HepG2 (cell line): ENCODE measurements at regions not wholly inside any gene's neighbourhood (a gene's known extent, or its start where the extent isn't known, plus 50 kb on each side); places are given as distances from the start of the nearest gene placed in this dataset.

Experiments
- ATAC-seq: fragments of 200-7000 bp; cut with Tn5 transposase; 3 replicates; pipeline ENCODE4 v1.9.1; 2020; ENCODE audit warnings: mild to moderate bottlenecking, moderate library complexity
- BruUV-seq: library from RNA; stranded (reverse); fragments of 400-500 nt; replicated peaks from 2 replicates; lab custom pipeline; 2021; lab: Mats Ljungman, UMichigan
- CTCF ChIA-PET: fragments of 300-600 bp; formaldehyde crosslinking; extraction: SDS; loops from one replicate; lab custom pipeline; 2021; ENCODE audit warnings: low total read pairs, inconsistent platforms, low intra/inter-chr PET ratio; lab: Yijun Ruan, JAX
- POLR2A ChIA-PET: fragments of 350-600 bp; sonication (Branson Sonifier 250); formaldehyde crosslinking; loops from one replicate; lab custom pipeline; 2020; ENCODE audit warnings: antibody characterized with exemption, inconsistent platforms; lab: Yijun Ruan, JAX
- DNase-seq: peaks from one replicate; pipeline ENCODE4 v3.0.0-alpha.2; 2015; ENCODE audit warnings: low spot score
- FAIRE-seq: peaks from 3 replicates; lab custom pipeline; 2011; peaks lifted over from hg19 to GRCh38; lab: Jason Lieb, UNC
- H2AFZ ChIP-seq: one replicate; pipeline ENCODE4 v1.6.1; 2011; ENCODE audit warnings: low read length, inconsistent platforms
- H3K27ac ChIP-seq: fragments of 300-600 bp; 3 replicates; pipeline ENCODE4 v1.8.0; 2011; ENCODE audit warnings: mixed run types, mild to moderate bottlenecking, mixed read lengths, low read length, inconsistent platforms; ENCODE audit not compliant: insufficient read depth; ENCODE audit errors: extremely low read length
- H3K27me3 ChIP-seq, 2 experiments: fragments of 200-600 bp in 1 of 2; 2 replicates in 1 of 2; 3 replicates in 1 of 2; pipeline versions ENCODE4 v1.6.0 to v1.8.0; 2011; ENCODE audit warnings: low read length in 2 of 2, mild to moderate bottlenecking in 2 of 2, moderate library complexity in 2 of 2, inconsistent platforms in 1 of 2; ENCODE audit not compliant: insufficient read depth in 2 of 2, control insufficient read depth in 1 of 2
- H3K36me3 ChIP-seq, 2 experiments: fragments of 200-600 bp in 1 of 2; replicated peaks in 1 of 2; 2 replicates in 1 of 2; 3 replicates in 1 of 2; pipeline versions ENCODE4 v1.5.1 to v1.8.0; 2011; ENCODE audit warnings: low read length in 2 of 2, inconsistent platforms in 1 of 2; ENCODE audit not compliant: insufficient read depth in 2 of 2, control insufficient read depth in 1 of 2
- H3K4me1 ChIP-seq: 2 replicates; pipeline ENCODE4 v1.5.1; 2012; ENCODE audit warnings: low read length, inconsistent platforms; ENCODE audit not compliant: insufficient read depth
- H3K4me2 ChIP-seq: 2 replicates; pipeline ENCODE4 v1.6.0; 2011; ENCODE audit warnings: low read depth, low read length, inconsistent platforms
- H3K4me3 ChIP-seq, 3 experiments: fragments of 200-600 bp in 1 of 3; sonication (generic), shearing (Covaris generic) in 1 of 3; replicated peaks in 1 of 3; 2 replicates each; pipeline ENCODE4 v1.5.1; 2011 to 2016; ENCODE audit warnings: low read length in 3 of 3, inconsistent platforms in 2 of 3, low read depth in 2 of 3, mild to moderate bottlenecking in 2 of 3, control low read depth in 1 of 3, mixed read lengths in 1 of 3; ENCODE audit not compliant: insufficient read depth in 1 of 3
- H3K79me2 ChIP-seq: one replicate; pipeline ENCODE4 v1.6.1; 2011; ENCODE audit warnings: low read length, inconsistent platforms; ENCODE audit not compliant: insufficient read depth
- H3K9ac ChIP-seq: 2 replicates; pipeline ENCODE4 v1.6.0; 2011; ENCODE audit warnings: mild to moderate bottlenecking, low read depth, low read length, inconsistent platforms; ENCODE audit not compliant: insufficient read depth
- H3K9me3 ChIP-seq: 2 replicates; pipeline ENCODE4 v1.5.1; 2012; ENCODE audit warnings: mild to moderate bottlenecking, low read length
- H4K20me1 ChIP-seq: 2 replicates; pipeline ENCODE4 v1.6.0; 2011; ENCODE audit warnings: inconsistent platforms, mild to moderate bottlenecking, low read length, moderate library complexity; ENCODE audit not compliant: insufficient read depth
- DRAP1 ChIP-seq: IDR thresholded peaks from 2 replicates; pipeline ENCODE4 v1.6.1; 2016; ENCODE audit warnings: missing genetic modification reagents, missing compliant biosample characterization
- E2F1 ChIP-seq: sonication (generic); formaldehyde crosslinking; IDR thresholded peaks from 2 replicates; pipeline ENCODE4 v1.5.0; 2020; ENCODE audit warnings: missing genetic modification reagents
- GTF2F1 ChIP-seq: fragments of 150-350 bp; IDR thresholded peaks from 2 replicates; pipeline ENCODE4 v1.6.1; 2014; ENCODE audit warnings: low read length
- KDM6A ChIP-seq: IDR thresholded peaks from 2 replicates; pipeline ENCODE4 v1.6.1; 2016; ENCODE audit warnings: low read depth
- KIAA2018 ChIP-seq: sonication (generic); formaldehyde crosslinking; IDR thresholded peaks from 2 replicates; pipeline ENCODE4 v1.5.0; 2020; ENCODE audit warnings: mild to moderate bottlenecking, missing genetic modification reagents, borderline replicate concordance
- KMT2A ChIP-seq: sonication (generic); formaldehyde crosslinking; IDR thresholded peaks from 2 replicates; pipeline ENCODE4 v1.4.0; 2020; ENCODE audit warnings: missing genetic modification reagents
- MNT ChIP-seq: fragments of 450-650 bp; IDR thresholded peaks from 2 replicates; pipeline ENCODE4 v1.6.1; 2016
- RBM22 ChIP-seq: fragments of 200-400 bp; formaldehyde crosslinking; optimal IDR thresholded peaks from 2 replicates; pipeline ENCODE3; 2017; ENCODE audit warnings: mild to moderate bottlenecking, low read length, moderate library complexity
- TGIF2 ChIP-seq: IDR thresholded peaks from 2 replicates; pipeline ENCODE4 v1.6.1; 2016; ENCODE audit warnings: control low read depth, missing compliant biosample characterization
- XRCC5 ChIP-seq: fragments of 200-400 bp; formaldehyde crosslinking; optimal IDR thresholded peaks from 2 replicates; pipeline ENCODE3; 2017; ENCODE audit warnings: mild to moderate bottlenecking, low read length
- ZBTB34 ChIP-seq: sonication (generic); formaldehyde crosslinking; IDR thresholded peaks from 2 replicates; pipeline ENCODE4 v1.8.0; 2022; ENCODE audit warnings: mild to moderate bottlenecking, missing genetic modification reagents
- WGBS: methylation state at CpG from one replicate; pipeline ENCODE4 v1.1.6; 2017; ENCODE audit warnings: low lambda C conversion rate; 5-methylcytosine and 5-hydroxymethylcytosine counted together
- in situ Hi-C: cut with HindIII; loops from 2 replicates; pipeline ENCODE4 v1.10.0; 2017; ENCODE audit warnings: low pct_unique_long_range_greater_than_20kb; ENCODE audit not compliant: extremely low pct_ligation_motif_present
- intact Hi-C: fragments of 100-400 bp; cut with micrococcal nuclease; formaldehyde crosslinking; loops from one replicate; pipeline ENCODE4 v1.10.0; 2022; ENCODE audit not compliant: unreplicated experiment

- H3K9me3 ChIP-seq, result no peaks in the 10 kb centered on the region
- no peak overlapping the region for H3K4me3 ChIP-seq
- H4K20me1 ChIP-seq, result no peaks in the 10 kb centered on the region
- ATAC-seq, result no peak
- H3K4me2 ChIP-seq, result no peak overlapping the region
- POLR2A ChIA-PET, result no interaction called here
- no peaks in the 10 kb centered on the region for H3K36me3 ChIP-seq
- WGBS, result 28% methylated on average over 6 of the region's 6 CpGs
- in situ Hi-C loops (no loop called here), intact Hi-C loops (no loop called here)
- H2AFZ ChIP-seq, result no peak overlapping the region
- H3K9ac ChIP-seq, result no peak overlapping the region
- no peak for DNase-seq
- no peaks in the 10 kb centered on the region for H3K4me1 ChIP-seq
- no peaks in the 10 kb centered on the region for H3K27me3 ChIP-seq
- FAIRE-seq, result no peak
- H3K27ac ChIP-seq, result no peak overlapping the region
- H3K79me2 ChIP-seq, result no peaks in the 10 kb centered on the region
- CTCF ChIA-PET, result no interaction called here
- BruUV-seq, result no TSS peak
- TF ChIP-seq KMT2A (CRISPR knock-in tag) (no peak), ZBTB34 (CRISPR knock-in tag) (no peak), DRAP1 (no peak), KDM6A (CRISPR knock-in tag) (no peak), TGIF2 (CRISPR knock-in tag) (no peak), E2F1 (no peak), MNT (no peak), XRCC5 (no peak), KIAA2018 (CRISPR knock-in tag) (no peak), RBM22 (no peak), GTF2F1 (no peak)
Observed at GRCh38 chr6:21741221-21742109, 147.9 kb downstream of the SOX4 start.
